ENCODE measurements at regions not wholly inside any gene's neighbourhood (a gene's known extent, or its start where the extent isn't known, plus 50 kb on each side); places are given as distances from the start of the nearest gene placed in this dataset.

GRCh38 chr7:132022188-132022587 lies 465.8 kb upstream of the PODXL start:
- TF ChIP-seq CTCF (conservative IDR thresholded peaks at IDR 0.05; ENCODE audit: low read depth, low read length) (no peak), EZH2 (IDR thresholded peaks at IDR 0.05; ENCODE audit: low read length, unreplicated experiment) (no peak), EZH2phosphoT487 (IDR thresholded peaks at IDR 0.05; ENCODE audit: borderline replicate concordance, low read length) (no peak)
